H1 (cell line): ENCODE measurements at regions not wholly inside any gene's neighbourhood (a gene's known extent, or its start where the extent isn't known, plus 50 kb on each side); places are given as distances from the start of the nearest gene placed in this dataset.

Source experiments
- CTCF ChIA-PET: fragments of 300-600 bp; sonication (Branson Sonifier 250); formaldehyde crosslinking; loops from one replicate; lab custom pipeline; 2021; ENCODE audit not compliant: partially characterized antibody; lab: Charles Lee
- POLR2A ChIA-PET: fragments of 300-600 bp; sonication (Branson Sonifier 250); formaldehyde crosslinking; loops from one replicate; lab custom pipeline; 2021; ENCODE audit warnings: inconsistent platforms; ENCODE audit not compliant: partially characterized antibody; lab: Charles Lee
- DNase-seq, 2 experiments: peaks; one replicate each; pipeline versions ENCODE4 v3.0.0 to v3.0.0-alpha.2; 2010 to 2022; ENCODE audit warnings: low spot score in 2 of 2, low read depth in 1 of 2, mixed read lengths in 1 of 2
- FAIRE-seq: peaks from 2 replicates; lab custom pipeline; 2011; peaks lifted over from hg19 to GRCh38; lab: Jason Lieb, UNC
- H2AFZ ChIP-seq: 2 replicates; pipeline ENCODE4 v1.8.1; 2012; ENCODE audit warnings: low read length, inconsistent platforms
- H2AK5ac ChIP-seq: 2 replicates; pipeline ENCODE4 v1.6.1; 2013; ENCODE audit warnings: low read depth, low read length
- H2BK120ac ChIP-seq: replicated peaks from 2 replicates; pipeline ENCODE3; 2013; ENCODE audit warnings: low read depth, low read length, inconsistent platforms
- H2BK12ac ChIP-seq: 2 replicates; pipeline ENCODE4 v1.6.1; 2013; ENCODE audit warnings: low read depth, low read length
- H2BK15ac ChIP-seq: 2 replicates; pipeline ENCODE4 v1.6.1; 2013; ENCODE audit warnings: low read length
- H2BK20ac ChIP-seq: 2 replicates; pipeline ENCODE4 v1.6.1; 2013; ENCODE audit warnings: low read length
- H2BK5ac ChIP-seq: 2 replicates; pipeline ENCODE4 v1.6.1; 2013; ENCODE audit warnings: low read depth, low read length
- H3K14ac ChIP-seq: 2 replicates; pipeline ENCODE4 v1.6.1; 2013; ENCODE audit warnings: inconsistent platforms; ENCODE audit not compliant: insufficient read length
- H3K18ac ChIP-seq: 2 replicates; pipeline ENCODE4 v1.6.1; 2013; ENCODE audit warnings: low read length; ENCODE audit errors: extremely low read depth
- H3K23ac ChIP-seq: 2 replicates; pipeline ENCODE4 v1.6.1; 2013; ENCODE audit warnings: inconsistent platforms; ENCODE audit not compliant: insufficient read length
- H3K23me2 ChIP-seq: 2 replicates; pipeline ENCODE4 v1.6.1; 2013; ENCODE audit warnings: low read depth, low read length
- H3K27ac ChIP-seq: 2 replicates; pipeline ENCODE4 v1.6.1; 2011; ENCODE audit warnings: low read depth, low read length, inconsistent platforms
- H3K27me3 ChIP-seq, 4 experiments: replicated peaks in 1 of 4; 1 replicate in 1 of 4; 2 replicates in 3 of 4; pipeline versions ENCODE4 v1.6.1 to v1.8.1; 2011 to 2013; ENCODE audit warnings: low read length in 3 of 4, mild to moderate bottlenecking in 3 of 4, inconsistent platforms in 2 of 4, mixed read lengths in 2 of 4, moderate library complexity in 1 of 4; ENCODE audit not compliant: control insufficient read depth in 3 of 4, insufficient read depth in 3 of 4; ENCODE audit errors: extremely low read depth in 1 of 4
- H3K36me3 ChIP-seq, 4 experiments: 2 replicates each; pipeline versions ENCODE4 v1.6.1 to v1.8.1; 2011 to 2013; ENCODE audit warnings: mild to moderate bottlenecking in 4 of 4, low read length in 3 of 4, moderate library complexity in 2 of 4, control low read depth in 1 of 4, inconsistent platforms in 1 of 4; ENCODE audit not compliant: insufficient read depth in 4 of 4, control insufficient read depth in 2 of 4
- H3K4ac ChIP-seq: replicated peaks from 2 replicates; pipeline ENCODE3; 2013; ENCODE audit warnings: low read length, low read depth, mixed read lengths, inconsistent platforms; ENCODE audit not compliant: insufficient read length
- H3K4me1 ChIP-seq, 4 experiments: replicated peaks in 1 of 4; 1 replicate in 1 of 4; 2 replicates in 3 of 4; pipeline versions ENCODE4 v1.6.1 to v1.8.1; 2011 to 2013; ENCODE audit warnings: low read length in 3 of 4, inconsistent platforms in 2 of 4, mixed read lengths in 1 of 4; ENCODE audit not compliant: insufficient read depth in 4 of 4, control insufficient read depth in 3 of 4
- H3K4me2 ChIP-seq, 2 experiments: 2 replicates each; pipeline versions ENCODE4 v1.6.1 to v1.8.1; 2011 to 2013; ENCODE audit warnings: low read depth in 2 of 2, low read length in 2 of 2, control low read depth in 1 of 2, inconsistent platforms in 1 of 2, mild to moderate bottlenecking in 1 of 2; ENCODE audit not compliant: insufficient read depth in 1 of 2
- H3K4me3 ChIP-seq, 4 experiments: fragments of 200-600, 300-600 bp in 1 of 4; sonication (generic), shearing (Covaris generic), sonication (Bioruptor Twin) in 1 of 4; 2 replicates each; pipeline versions ENCODE4 v1.5.1 to v1.8.1; 2011 to 2016; ENCODE audit warnings: low read length in 4 of 4, low read depth in 3 of 4, control low read depth in 2 of 4, inconsistent platforms in 2 of 4, mild to moderate bottlenecking in 2 of 4, mixed read lengths in 1 of 4, moderate library complexity in 1 of 4; ENCODE audit not compliant: insufficient read depth in 2 of 4; ENCODE audit errors: extremely low read depth in 1 of 4
- H3K56ac ChIP-seq: replicated peaks from 2 replicates; pipeline ENCODE3; 2013; ENCODE audit warnings: low read depth, mild to moderate bottlenecking, mixed read lengths, low read length, inconsistent platforms; ENCODE audit not compliant: insufficient read length
- H3K79me1 ChIP-seq: 2 replicates; pipeline ENCODE4 v1.6.1; 2013; ENCODE audit warnings: low read depth, low read length, control low read depth
- H3K79me2 ChIP-seq, 2 experiments: 2 replicates each; pipeline versions ENCODE4 v1.6.1 to v1.8.1; 2012 to 2013; ENCODE audit warnings: low read length in 2 of 2, mild to moderate bottlenecking in 2 of 2, inconsistent platforms in 1 of 2; ENCODE audit not compliant: insufficient read depth in 2 of 2, control insufficient read depth in 1 of 2
- H3K9ac ChIP-seq, 4 experiments: replicated peaks in 1 of 4; 1 replicate in 1 of 4; 2 replicates in 3 of 4; pipeline versions ENCODE4 v1.6.1 to v1.8.1; 2011 to 2013; ENCODE audit warnings: low read depth in 3 of 4, low read length in 3 of 4, control low read depth in 2 of 4, mild to moderate bottlenecking in 2 of 4, moderate library complexity in 2 of 4, inconsistent platforms in 1 of 4; ENCODE audit errors: extremely low read depth in 1 of 4
- H3K9me3 ChIP-seq, 2 experiments: 2 replicates each; pipeline versions ENCODE4 v1.6.1 to v1.8.1; 2012 to 2013; ENCODE audit warnings: mild to moderate bottlenecking in 2 of 2, moderate library complexity in 2 of 2, control low read depth in 1 of 2, inconsistent platforms in 1 of 2, low read depth in 1 of 2, low read length in 1 of 2, mixed read lengths in 1 of 2; ENCODE audit not compliant: insufficient read depth in 2 of 2
- H4K20me1 ChIP-seq, 2 experiments: replicated peaks in 1 of 2; 2 replicates each; pipeline versions ENCODE3 to v1.8.1; 2011 to 2013; ENCODE audit warnings: inconsistent platforms in 2 of 2, low read length in 2 of 2, mild to moderate bottlenecking in 1 of 2; ENCODE audit not compliant: insufficient read depth in 2 of 2, control insufficient read depth in 1 of 2
- H4K5ac ChIP-seq: 2 replicates; pipeline ENCODE4 v1.6.1; 2013; ENCODE audit warnings: low read length, low read depth, mixed read lengths, inconsistent platforms; ENCODE audit not compliant: insufficient read length
- H4K8ac ChIP-seq: 2 replicates; pipeline ENCODE4 v1.8.0; 2013; ENCODE audit warnings: mild to moderate bottlenecking, moderate library complexity, low read length, inconsistent platforms; ENCODE audit not compliant: insufficient read depth; ENCODE audit errors: extremely low read depth
- H4K91ac ChIP-seq: replicated peaks from 2 replicates; pipeline ENCODE3; 2013; ENCODE audit warnings: low read length, mixed read lengths, inconsistent platforms; ENCODE audit not compliant: insufficient read length
- E2F6 ChIP-seq: IDR thresholded peaks from 2 replicates; pipeline ENCODE4 v1.6.1; 2012; ENCODE audit warnings: inconsistent platforms
- GABPA ChIP-seq: IDR thresholded peaks from 2 replicates; pipeline ENCODE4 v1.6.1; 2011; ENCODE audit warnings: mild to moderate bottlenecking, low read length, moderate library complexity, borderline replicate concordance; ENCODE audit not compliant: insufficient read depth
- GTF2F1 ChIP-seq: IDR thresholded peaks from 2 replicates; pipeline ENCODE4 v1.6.1; 2012; ENCODE audit warnings: low read depth, low read length, improper control_type of control experiment, borderline replicate concordance
- NRF1 ChIP-seq: IDR thresholded peaks from 2 replicates; pipeline ENCODE4 v1.6.1; 2011; ENCODE audit warnings: mild to moderate bottlenecking, low read depth, low read length, improper control_type of control experiment
- RBBP5 ChIP-seq: IDR thresholded peaks from 2 replicates; pipeline ENCODE4 v1.7.1; 2012; ENCODE audit warnings: low read depth, mild to moderate bottlenecking, inconsistent platforms, low read length, moderate library complexity, borderline replicate concordance
- SP2 ChIP-seq: IDR thresholded peaks from 2 replicates; pipeline ENCODE4 v1.6.1; 2012; ENCODE audit warnings: mild to moderate bottlenecking, low read length, inconsistent platforms
- SP4 ChIP-seq: IDR thresholded peaks from 2 replicates; pipeline ENCODE4 v1.6.1; 2012; ENCODE audit warnings: low read length, inconsistent platforms
- TEAD4 ChIP-seq: IDR thresholded peaks from 2 replicates; pipeline ENCODE4 v1.6.1; 2012; ENCODE audit warnings: low read depth, low read length, inconsistent platforms, mixed read lengths
- WGBS, 2 experiments: shearing (Covaris generic) in 1 of 2; methylation state at CpG; one replicate each; pipeline versions ENCODE4 v1.1.6 to v1.1.7; 2013 to 2015; ENCODE audit warnings: low lambda C conversion rate in 2 of 2, mixed read lengths in 2 of 2, inconsistent platforms in 1 of 2, low coverage in 1 of 2, missing lambda C conversion rate in 1 of 2; ENCODE audit not compliant: insufficient replicate concordance in 2 of 2, insufficient coverage in 1 of 2, insufficient read length in 1 of 2; ENCODE audit errors: extremely low coverage in 1 of 2, missing lambda C conversion rate in 1 of 2; 5-methylcytosine and 5-hydroxymethylcytosine counted together

- CTCF ChIA-PET = no interaction called here
- TF ChIP-seq NRF1 (no peak), GABPA (no peak), TEAD4 (no peak), RBBP5 (no peak), E2F6 (no peak), SP2 (no peak), GTF2F1 (no peak), SP4 (no peak)
Measured at GRCh38 chrX:79444694-79445210, 77.6 kb upstream of the ITM2A start.

More at GRCh38 chrX:79444694-79445210, 77.6 kb upstream of the ITM2A start:
- no peaks in the 10 kb centered on the region for H3K79me1 ChIP-seq
- DNase-seq (no peak), FAIRE-seq (no peak)
- no peak overlapping the region for H3K14ac ChIP-seq
- POLR2A ChIA-PET = no interaction called here
- no peaks in the 10 kb centered on the region for H3K23me2 ChIP-seq
- no peak overlapping the region for H4K5ac ChIP-seq
- no peak overlapping the region for H3K23ac ChIP-seq
- H3K36me3 ChIP-seq = no peaks in the 10 kb centered on the region
- H2BK5ac ChIP-seq = no peak overlapping the region
- H2BK120ac ChIP-seq = no peak overlapping the region
- no peaks in the 10 kb centered on the region for H3K9me3 ChIP-seq
- no peak overlapping the region for H4K91ac ChIP-seq
- no peak overlapping the region for H3K9ac ChIP-seq
- H2AK5ac ChIP-seq = no peak overlapping the region
- no peak overlapping the region for H3K4ac ChIP-seq
- H4K8ac ChIP-seq = no peak overlapping the region
- H3K56ac ChIP-seq = no peak overlapping the region
- H4K20me1 ChIP-seq = no peaks in the 10 kb centered on the region
- H2BK20ac ChIP-seq = no peak overlapping the region
- H3K4me3 ChIP-seq = no peak overlapping the region
- no peak overlapping the region for H2AFZ ChIP-seq
- no peak overlapping the region for H2BK12ac ChIP-seq
- no peak overlapping the region for H3K27ac ChIP-seq
- no peaks in the 10 kb centered on the region for H3K27me3 ChIP-seq
- no peak overlapping the region for H2BK15ac ChIP-seq
- H3K79me2 ChIP-seq = no peaks in the 10 kb centered on the region
- 67% methylated on average over 3 of the region's 3 CpGs; no CpG with 5 or more reads in 1 of the 2 experiments for whole genome bisulfite sequencing, 2 experiments
- no peak overlapping the region for H3K18ac ChIP-seq
- no peaks in the 10 kb centered on the region for H3K4me1 ChIP-seq
- H3K4me2 ChIP-seq = no peak overlapping the region
